HCT116 (cell line): ENCODE measurements at regions not wholly inside any gene's neighbourhood (a gene's known extent, or its start where the extent isn't known, plus 50 kb on each side); places are given as distances from the start of the nearest gene placed in this dataset.

Experiments
- ATAC-seq: fragments of 200-7000 bp; cut with Tn5 transposase; 2 replicates; pipeline ENCODE4 v1.9.1; 2020; ENCODE audit warnings: mild to moderate bottlenecking, moderate library complexity
- BruUV-seq: library from RNA; stranded (reverse); fragments of 400-500 nt; replicated peaks from 2 replicates; lab custom pipeline; 2021; lab: Mats Ljungman, UMichigan
- CTCF ChIA-PET: fragments of 300-600 bp; sonication (Branson Sonifier 250); formaldehyde crosslinking; loops from one replicate; lab custom pipeline; 2021; ENCODE audit warnings: antibody characterized with exemption; lab: Charles Lee
- POLR2A ChIA-PET: fragments of 300-600, 350-600 bp; sonication (Branson Sonifier 250); formaldehyde crosslinking; loops from one replicate; lab custom pipeline; 2021; ENCODE audit warnings: antibody characterized with exemption; lab: Charles Lee
- RAD21 ChIA-PET, 2 experiments: fragments of 300-600 bp; sonication (Branson Sonifier 250); formaldehyde crosslinking; loops; one replicate each; lab custom pipeline; 2023; ENCODE audit warnings: low total read pairs in 2 of 2; ENCODE audit not compliant: uncharacterized antibody in 2 of 2, unreplicated experiment in 2 of 2, low non-redundant PET in 1 of 2; lab: Charles Lee
- DNase-seq: peaks from one replicate; pipeline ENCODE4 v3.0.0-alpha.2; 2010; ENCODE audit warnings: low read depth, low spot score
- H2AFZ ChIP-seq: fragments of 200-600 bp; shearing (Covaris generic), sonication (generic); 2 replicates; pipeline ENCODE4 v1.6.1; 2017; ENCODE audit warnings: low read depth, mixed run types, mixed read lengths, antibody characterized with exemption, low read length; ENCODE audit not compliant: poor library complexity, severe bottlenecking
- H3K27ac ChIP-seq: 2 replicates; pipeline ENCODE4 v1.5.1; 2012; ENCODE audit warnings: low read depth, low read length
- H3K27me3 ChIP-seq: fragments of 200-600 bp; sonication (generic); 2 replicates; pipeline ENCODE4 v1.6.1; 2016; ENCODE audit warnings: mixed run types, low read length, mixed read lengths; ENCODE audit not compliant: insufficient read depth
- H3K36me3 ChIP-seq, 2 experiments: fragments of 200-500 bp in 1 of 2; fragments of 200-600 bp in 1 of 2; sonication (Bioruptor generic) in 1 of 2; sonication (generic) in 1 of 2; 2 replicates each; pipeline versions ENCODE4 v1.5.1 to v1.6.1; 2014 to 2016; ENCODE audit warnings: low read length in 2 of 2, inconsistent platforms in 1 of 2, mixed read lengths in 1 of 2, mixed run types in 1 of 2; ENCODE audit not compliant: insufficient read depth in 2 of 2, control insufficient read depth in 1 of 2
- H3K4me1 ChIP-seq, 2 experiments: fragments of 200-600 bp in 1 of 2; sonication (generic) in 1 of 2; 2 replicates each; pipeline versions ENCODE4 v1.5.1 to v1.6.1; 2012 to 2017; ENCODE audit warnings: low read length in 2 of 2, inconsistent platforms in 1 of 2, mild to moderate bottlenecking in 1 of 2, mixed read lengths in 1 of 2, mixed run types in 1 of 2, moderate library complexity in 1 of 2; ENCODE audit not compliant: insufficient read depth in 2 of 2, control insufficient read depth in 1 of 2
- H3K4me2 ChIP-seq: fragments of 200-600 bp; sonication (generic); 2 replicates; pipeline ENCODE4 v1.6.1; 2017; ENCODE audit warnings: mixed run types, low read length, mixed read lengths
- H3K4me3 ChIP-seq, 2 experiments: fragments of 200-600 bp in 1 of 2; sonication (generic) in 1 of 2; replicated peaks in 1 of 2; 2 replicates each; pipeline ENCODE4 v1.5.1; 2011 to 2016; ENCODE audit warnings: low read length in 2 of 2, control low read depth in 1 of 2, low read depth in 1 of 2, mild to moderate bottlenecking in 1 of 2, mixed read lengths in 1 of 2, mixed run types in 1 of 2
- H3K79me2 ChIP-seq: fragments of 200-600 bp; sonication (generic); 2 replicates; pipeline ENCODE4 v1.6.1; 2017; ENCODE audit warnings: mild to moderate bottlenecking, mixed run types, low read length, moderate library complexity, mixed read lengths; ENCODE audit not compliant: insufficient read depth
- H3K9ac ChIP-seq: fragments of 200-600 bp; sonication (generic); 2 replicates; pipeline ENCODE4 v1.6.1; 2016; ENCODE audit warnings: low read length, mixed read lengths
- H3K9me2 ChIP-seq: fragments of 200-600 bp; sonication (generic), shearing (Covaris generic); 2 replicates; pipeline ENCODE4 v1.6.1; 2017; ENCODE audit warnings: mixed run types, mild to moderate bottlenecking, moderate library complexity; ENCODE audit not compliant: insufficient read depth
- H3K9me3 ChIP-seq, 2 experiments: fragments of 200-500 bp in 1 of 2; fragments of 200-600 bp in 1 of 2; sonication (Bioruptor generic) in 1 of 2; sonication (generic) in 1 of 2; 2 replicates each; pipeline ENCODE4 v1.6.1; 2014 to 2017; ENCODE audit warnings: low read length in 2 of 2, mixed read lengths in 2 of 2, inconsistent platforms in 1 of 2, low read depth in 1 of 2, mild to moderate bottlenecking in 1 of 2, mixed run types in 1 of 2, moderate library complexity in 1 of 2; ENCODE audit not compliant: control insufficient read depth in 1 of 2, insufficient read depth in 1 of 2
- H4K20me1 ChIP-seq: fragments of 200-600 bp; sonication (generic), shearing (Covaris generic); 2 replicates; pipeline ENCODE4 v1.6.1; 2017; ENCODE audit warnings: mixed run types, mild to moderate bottlenecking, moderate library complexity; ENCODE audit not compliant: insufficient read depth
- CEBPB ChIP-seq: IDR thresholded peaks from 2 replicates; pipeline ENCODE4 v1.6.1; 2012; ENCODE audit warnings: low read depth
- ELF1 ChIP-seq: IDR thresholded peaks from 2 replicates; pipeline ENCODE4 v1.6.1; 2012; ENCODE audit warnings: low read depth, borderline replicate concordance
- EZH2phosphoT487 ChIP-seq: fragments of 200-600 bp; IDR thresholded peaks from 2 replicates; pipeline ENCODE4 v1.6.1; 2018; ENCODE audit warnings: antibody characterized with exemption, borderline replicate concordance
- JUND ChIP-seq: IDR thresholded peaks from 2 replicates; pipeline ENCODE4 v1.6.1; 2012
- MAX ChIP-seq: IDR thresholded peaks from 2 replicates; pipeline ENCODE4 v1.6.1; 2012
- POLR2A ChIP-seq: IDR thresholded peaks from 2 replicates; pipeline ENCODE4 v1.7.0; 2011; ENCODE audit warnings: borderline replicate concordance; ENCODE audit not compliant: insufficient read depth, insufficient read length; ENCODE audit errors: extremely low read depth
- REST ChIP-seq: IDR thresholded peaks from 2 replicates; pipeline ENCODE4 v1.6.1; 2012; ENCODE audit warnings: low read depth
- SIN3A ChIP-seq: IDR thresholded peaks from 2 replicates; pipeline ENCODE4 v1.6.1; 2012; ENCODE audit warnings: low read depth
- SRF ChIP-seq: IDR thresholded peaks from 2 replicates; pipeline ENCODE4 v1.6.1; 2012; ENCODE audit warnings: low read depth
- ZBTB33 ChIP-seq: IDR thresholded peaks from 2 replicates; pipeline ENCODE4 v1.6.1; 2011; ENCODE audit warnings: mild to moderate bottlenecking, low read length, moderate library complexity; ENCODE audit not compliant: insufficient replicate concordance; ENCODE audit errors: extremely low read depth
- ZFX ChIP-seq: fragments of 450-650 bp; IDR thresholded peaks from 2 replicates; pipeline ENCODE4 v1.6.1; 2017
- intact Hi-C: fragments of 100-400 bp; cut with micrococcal nuclease; formaldehyde crosslinking; loops from 2 replicates; pipeline ENCODE4 v1.10.0; 2022
- TF ChIP-seq, protein P1 (sequence below): IDR thresholded peaks from 2 replicates; pipeline ENCODE4 v1.6.1; 2012

DNA sequence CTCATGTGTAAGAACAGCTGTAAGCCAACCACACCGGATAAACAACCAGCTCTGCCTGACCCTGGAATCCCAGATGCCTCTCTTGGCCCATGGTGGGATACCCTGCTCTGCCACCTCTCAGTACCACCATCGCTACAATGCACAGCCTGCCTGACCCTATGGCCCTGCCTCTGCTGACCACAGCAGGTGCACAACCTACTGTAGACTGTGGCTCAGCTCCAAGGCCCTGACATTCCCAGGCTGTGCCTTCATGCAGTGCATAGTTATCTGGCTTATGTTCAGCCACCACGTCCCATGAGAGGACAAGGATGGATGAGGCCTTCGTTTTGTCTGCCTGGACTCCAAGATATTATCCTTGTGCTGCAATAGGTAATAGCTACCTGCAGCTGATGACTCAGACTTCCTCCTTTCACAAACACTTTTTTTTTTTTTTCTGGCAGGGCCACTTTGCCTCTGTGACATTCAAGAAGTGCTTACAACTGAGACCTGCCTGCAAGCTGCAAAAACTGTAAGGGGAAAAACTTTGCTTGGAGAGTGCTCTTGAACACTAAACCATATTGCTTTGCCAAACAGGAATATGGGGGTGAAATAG lies 177.7 kb downstream of the URB2 start:
- ChIA-PET RAD21 (no interaction called here), POLR2A (no interaction called here)

More for the DNA sequence above, 177.7 kb downstream of the URB2 start:
- BruUV-seq, result no TSS peak
- Histone ChIP-seq H3K4me2 (no peak overlapping the region), H4K20me1 (no peaks in the 10 kb centered on the region), H3K9me3 (peaks cover 4 to 6% of the 10 kb centered on the region in 2 experiments; a peak in 2 of 4 replicates), H3K4me1 (no peaks in the 10 kb centered on the region), H2AFZ (no peak overlapping the region), H3K27ac (no peak overlapping the region), H3K79me2 (no peaks in the 10 kb centered on the region), H3K9ac (no peak overlapping the region), H3K36me3 (no peaks in the 10 kb centered on the region), H3K27me3 (no peaks in the 10 kb centered on the region), H3K9me2 (no peaks in the 10 kb centered on the region), H3K4me3 (no peak overlapping the region)
- ATAC-seq (no peak), DNase-seq (no peak)
- intact Hi-C loops, result no loop called here
- CTCF ChIA-PET, result no interaction called here
- no peak for TF ChIP-seq REST
- TF ChIP-seq POLR2A, result no peak
- TF ChIP-seq JUND, result no peak
- TF ChIP-seq ELF1, result no peak
- TF ChIP-seq SIN3A, result no peak
- no peak for TF ChIP-seq CEBPB
- TF ChIP-seq MAX, result no peak
- TF ChIP-seq, protein P1, sequence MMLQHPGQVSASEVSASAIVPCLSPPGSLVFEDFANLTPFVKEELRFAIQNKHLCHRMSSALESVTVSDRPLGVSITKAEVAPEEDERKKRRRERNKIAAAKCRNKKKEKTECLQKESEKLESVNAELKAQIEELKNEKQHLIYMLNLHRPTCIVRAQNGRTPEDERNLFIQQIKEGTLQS, result no peak
- no peak for TF ChIP-seq ZBTB33
- TF ChIP-seq EZH2phosphoT487, result no peak
- no peak for TF ChIP-seq ZFX
- TF ChIP-seq SRF, result no peak
